HFFc6 (cell line): ENCODE measurements at regions not wholly inside any gene's neighbourhood (a gene's known extent, or its start where the extent isn't known, plus 50 kb on each side); places are given as distances from the start of the nearest gene placed in this dataset.

Source experiments
- DNase-seq: peaks from one replicate; pipeline ENCODE4 v3.0.0-alpha.2; 2018
- H3K27ac Mint-ChIP-seq: 2 replicates; pipeline ENCODE4 v1.8.0; 2020; ENCODE audit warnings: mild to moderate bottlenecking, mixed read lengths
- H3K27me3 Mint-ChIP-seq: 2 replicates; pipeline ENCODE4 v1.8.0; 2021; ENCODE audit warnings: mild to moderate bottlenecking, moderate library complexity, mixed read lengths; ENCODE audit not compliant: insufficient read depth
- H3K36me3 Mint-ChIP-seq: 2 replicates; pipeline ENCODE4 v1.8.0; 2021; ENCODE audit warnings: low read depth, mixed read lengths
- H3K4me1 Mint-ChIP-seq: 2 replicates; pipeline ENCODE4 v1.8.0; 2020; ENCODE audit warnings: low read depth, mixed read lengths
- H3K4me3 Mint-ChIP-seq: 2 replicates; pipeline ENCODE4 v1.8.0; 2020; ENCODE audit warnings: mild to moderate bottlenecking, moderate library complexity, mixed read lengths
- H3K9me3 Mint-ChIP-seq: 2 replicates; pipeline ENCODE4 v1.8.0; 2020; ENCODE audit warnings: mild to moderate bottlenecking, mixed read lengths
- CTCF ChIP-seq: fragments of 200-600 bp; sonication (generic); IDR thresholded peaks from 2 replicates; pipeline ENCODE4 v1.5.0; 2021; ENCODE audit warnings: antibody characterized with exemption, mild to moderate bottlenecking

GRCh38 chr20:63145156-63145555 lies 70.8 kb downstream of the YTHDF1 start:
- H3K36me3 Mint-ChIP-seq: peaks cover 23% of the 10 kb centered on the region
- DNase-seq: no peak
- H3K4me1 Mint-ChIP-seq: peaks cover 5% of the 10 kb centered on the region; the same call in 1 of the 2 replicates
- no peak overlapping the region for H3K4me3 Mint-ChIP-seq
- no peak overlapping the region for H3K27ac Mint-ChIP-seq
- no peak for TF ChIP-seq CTCF
- peaks cover 21% of the 10 kb centered on the region for H3K9me3 Mint-ChIP-seq
- peaks cover 23% of the 10 kb centered on the region for H3K27me3 Mint-ChIP-seq

GRCh38 chr20:63142933-63143332 lies 73.0 kb downstream of the YTHDF1 start:
- DNase-seq: no peak
- Mint-ChIP-seq H3K27ac (no peak overlapping the region), H3K27me3 (peaks cover 36% of the 10 kb centered on the region)

GRCh38 chr20:63141531-63141930 lies 74.4 kb downstream of the YTHDF1 start:
- Mint-ChIP-seq H3K4me3 (no peak overlapping the region), H3K36me3 (peaks cover 4% of the 10 kb centered on the region; the same call in 1 of the 2 replicates), H3K4me1 (no peaks in the 10 kb centered on the region; the same call in 1 of the 2 replicates), H3K27ac (no peak overlapping the region), H3K27me3 (peaks cover 42% of the 10 kb centered on the region), H3K9me3 (no peaks in the 10 kb centered on the region)
- no peak for TF ChIP-seq CTCF
- DNase-seq: no peak

More at GRCh38 chr20:63142933-63143332, 73.0 kb downstream of the YTHDF1 start:
- peaks cover 9% of the 10 kb centered on the region for H3K9me3 Mint-ChIP-seq
- no peak overlapping the region for H3K4me3 Mint-ChIP-seq
- no peak for TF ChIP-seq CTCF
- H3K4me1 Mint-ChIP-seq: peaks cover 2% of the 10 kb centered on the region; the same call in 1 of the 2 replicates
- H3K36me3 Mint-ChIP-seq: peaks cover 12% of the 10 kb centered on the region

- no peak for TF ChIP-seq CTCF
- H3K36me3 Mint-ChIP-seq: peaks cover 4% of the 10 kb centered on the region; the same call in 1 of the 2 replicates
- no peaks in the 10 kb centered on the region; the same call in 1 of the 2 replicates for H3K4me1 Mint-ChIP-seq
- H3K9me3 Mint-ChIP-seq: no peaks in the 10 kb centered on the region
- no peak overlapping the region for H3K27ac Mint-ChIP-seq
- H3K27me3 Mint-ChIP-seq: peaks cover 40% of the 10 kb centered on the region
- no peak for DNase-seq
- H3K4me3 Mint-ChIP-seq: no peak overlapping the region
Observed at GRCh38 chr20:63140514-63141433, 75.2 kb downstream of the YTHDF1 start.

- TF ChIP-seq CTCF: no peak
- peaks cover 4% of the 10 kb centered on the region; the same call in 1 of the 2 replicates for H3K36me3 Mint-ChIP-seq
- H3K4me1 Mint-ChIP-seq: no peaks in the 10 kb centered on the region; the same call in 1 of the 2 replicates
- H3K27me3 Mint-ChIP-seq: peaks cover 35% of the 10 kb centered on the region
- H3K4me3 Mint-ChIP-seq: no peak overlapping the region
- H3K9me3 Mint-ChIP-seq: no peaks in the 10 kb centered on the region
- no peak for DNase-seq
- no peak overlapping the region for H3K27ac Mint-ChIP-seq
Observed at GRCh38 chr20:63139837-63140236, 76.1 kb downstream of the YTHDF1 start.
